Suprapubic skin (tissue), 4 donors: ENCODE measurements at regions not wholly inside any gene's neighbourhood (a gene's known extent, or its start where the extent isn't known, plus 50 kb on each side); places are given as distances from the start of the nearest gene placed in this dataset.

Experiments used
- DNase-seq, 2 donors: peaks; one replicate each; pipeline ENCODE4 v3.0.0-alpha.2; 2019; ENCODE audit warnings: low spot score in 2 of 2
- H3K27ac ChIP-seq: fragments of 200-600 bp; sonication (generic); one replicate; pipeline ENCODE4 v1.5.1; 2019
- H3K27me3 ChIP-seq: fragments of 200-600 bp; sonication (generic); one replicate; pipeline ENCODE4 v1.5.1; 2019
- H3K36me3 ChIP-seq: fragments of 200-600 bp; sonication (generic); one replicate; pipeline ENCODE4 v1.5.1; 2019
- H3K4me1 ChIP-seq: fragments of 200-600 bp; sonication (generic); one replicate; pipeline ENCODE4 v1.5.1; 2019
- H3K4me3 ChIP-seq: fragments of 200-600 bp; sonication (generic); one replicate; pipeline ENCODE4 v1.5.1; 2019; ENCODE audit warnings: mild to moderate bottlenecking
- H3K9me3 ChIP-seq: fragments of 200-600 bp; sonication (generic); one replicate; pipeline ENCODE4 v1.5.1; 2019
- CTCF ChIP-seq, 2 donors: fragments of 200-600 bp in 1 of 2; fragments of 450-650 bp in 1 of 2; sonication (generic) in 1 of 2; IDR thresholded peaks; one replicate each; pipeline ENCODE4 v1.5.1; 2016 to 2019; ENCODE audit warnings: antibody characterized with exemption in 2 of 2, mild to moderate bottlenecking in 1 of 2, moderate library complexity in 1 of 2
- EP300 ChIP-seq: sonication (generic); formaldehyde crosslinking; IDR thresholded peaks from one replicate; pipeline ENCODE4 v1.6.1; 2017; ENCODE audit warnings: antibody characterized with exemption
- POLR2A ChIP-seq, 2 donors: fragments of 450-650 bp; IDR thresholded peaks; one replicate each; pipeline ENCODE4 v1.6.1; 2017; ENCODE audit warnings: antibody characterized with exemption in 2 of 2, mild to moderate bottlenecking in 2 of 2, moderate library complexity in 2 of 2
- POLR2AphosphoS5 ChIP-seq, 3 donors: sonication (generic); formaldehyde crosslinking; IDR thresholded peaks; one replicate each; pipeline ENCODE4 v1.6.1; 2017; ENCODE audit warnings: antibody characterized with exemption in 3 of 3
- WGBS: methylation state at CpG from one replicate; pipeline ENCODE4 v1.1.5; 2018; 5-methylcytosine and 5-hydroxymethylcytosine counted together

GRCh38 chr2:608297-608696 lies 68.9 kb downstream of the TMEM18 start:
- Histone ChIP-seq H3K36me3 (no peaks in the 10 kb centered on the region), H3K27me3 (no peaks in the 10 kb centered on the region), H3K9me3 (no peaks in the 10 kb centered on the region), H3K27ac (no peak overlapping the region), H3K4me1 (no peaks in the 10 kb centered on the region), H3K4me3 (no peak overlapping the region)
- TF ChIP-seq EP300 (no peak), CTCF (IDR thresholded peaks at IDR 0.05) (no peak), POLR2AphosphoS5 (IDR thresholded peaks at IDR 0.05) (no peak), POLR2A (IDR thresholded peaks at IDR 0.05) (no peak)
- peak in 1 of 2 donors; percentile 31 for DNase-seq
- WGBS, result 65% methylated on average over 6 of the region's 6 CpGs

GRCh38 chr2:607709-608108 lies 69.5 kb downstream of the TMEM18 start:
- Histone ChIP-seq H3K27ac (no peak overlapping the region), H3K9me3 (no peaks in the 10 kb centered on the region), H3K27me3 (no peaks in the 10 kb centered on the region), H3K4me1 (no peaks in the 10 kb centered on the region), H3K36me3 (no peaks in the 10 kb centered on the region), H3K4me3 (no peak overlapping the region)
- TF ChIP-seq CTCF (IDR thresholded peaks at IDR 0.05), result no peak
- TF ChIP-seq POLR2A (IDR thresholded peaks at IDR 0.05), result no peak
- no peak for TF ChIP-seq POLR2AphosphoS5 (IDR thresholded peaks at IDR 0.05)
- no peak for TF ChIP-seq EP300
- WGBS, result 77% methylated on average over 4 of the region's 4 CpGs
- peak in 1 of 2 donors; percentile 47 for DNase-seq

GRCh38 chr2:607172-607571 lies 70.0 kb downstream of the TMEM18 start:
- Histone ChIP-seq H3K4me1 (no peaks in the 10 kb centered on the region), H3K27me3 (no peaks in the 10 kb centered on the region), H3K4me3 (no peak overlapping the region), H3K27ac (no peak overlapping the region), H3K36me3 (no peaks in the 10 kb centered on the region), H3K9me3 (no peaks in the 10 kb centered on the region)
- TF ChIP-seq EP300 (no peak), CTCF (IDR thresholded peaks at IDR 0.05) (no peak), POLR2A (IDR thresholded peaks at IDR 0.05) (no peak), POLR2AphosphoS5 (IDR thresholded peaks at IDR 0.05) (no peak)
- peak in 1 of 2 donors; percentile 63 for DNase-seq
- whole genome bisulfite sequencing, result 85% methylated on average over 9 of the region's 9 CpGs

GRCh38 chr2:605674-606608 lies 71.3 kb downstream of the TMEM18 start:
- Histone ChIP-seq H3K4me1 (no peaks in the 10 kb centered on the region), H3K27me3 (no peaks in the 10 kb centered on the region), H3K27ac (no peak overlapping the region), H3K9me3 (no peaks in the 10 kb centered on the region), H3K36me3 (no peaks in the 10 kb centered on the region), H3K4me3 (no peak overlapping the region)
- peak in 1 of 2 donors; percentile 49 for DNase-seq
- TF ChIP-seq POLR2A (IDR thresholded peaks at IDR 0.05) (no peak), EP300 (no peak), POLR2AphosphoS5 (IDR thresholded peaks at IDR 0.05) (no peak), CTCF (IDR thresholded peaks at IDR 0.05) (no peak)
- 87% methylated on average over 17 of the region's 24 CpGs for WGBS

GRCh38 chr2:604854-605524 lies 72.2 kb downstream of the TMEM18 start:
- no peak for DNase-seq
- Histone ChIP-seq H3K4me3 (no peak overlapping the region), H3K36me3 (no peaks in the 10 kb centered on the region), H3K9me3 (no peaks in the 10 kb centered on the region), H3K4me1 (no peaks in the 10 kb centered on the region), H3K27me3 (no peaks in the 10 kb centered on the region), H3K27ac (no peak overlapping the region)
- TF ChIP-seq POLR2A (IDR thresholded peaks at IDR 0.05), result no peak
- TF ChIP-seq CTCF (IDR thresholded peaks at IDR 0.05), result no peak
- no peak for TF ChIP-seq EP300
- TF ChIP-seq POLR2AphosphoS5 (IDR thresholded peaks at IDR 0.05), result no peak
- WGBS, result 92% methylated on average over 1 of the region's 2 CpGs
